PC-3 (cell line): ENCODE measurements at regions not wholly inside any gene's neighbourhood (a gene's known extent, or its start where the extent isn't known, plus 50 kb on each side); places are given as distances from the start of the nearest gene placed in this dataset.

Source experiments
- ATAC-seq: fragments of 200-7000 bp; cut with Tn5 transposase; 2 replicates; pipeline ENCODE4 v1.9.1; 2020; ENCODE audit warnings: mild to moderate bottlenecking, moderate library complexity
- BruUV-seq: library from RNA; stranded (reverse); fragments of 400-500 nt; replicated peaks from 2 replicates; lab custom pipeline; 2021; lab: Mats Ljungman, UMichigan
- CTCF ChIA-PET: fragments of 300-600 bp; sonication (Branson Sonifier 250); formaldehyde crosslinking; loops from one replicate; lab custom pipeline; 2022; ENCODE audit warnings: antibody characterized with exemption; lab: Charles Lee
- POLR2A ChIA-PET: fragments of 300-600 bp; sonication (Branson Sonifier 250); formaldehyde crosslinking; loops from one replicate; lab custom pipeline; 2022; ENCODE audit warnings: antibody characterized with exemption; ENCODE audit not compliant: unreplicated experiment; lab: Charles Lee
- DNase-seq: peaks from one replicate; pipeline ENCODE4 v3.0.0-alpha.2; 2015
- H2AFZ ChIP-seq: fragments of 300-600 bp; sonication (generic); 2 replicates; pipeline ENCODE4 v1.6.0; 2016; ENCODE audit warnings: antibody characterized with exemption, low read length
- H3F3A ChIP-seq: fragments of 300-600 bp; sonication (generic); one replicate; pipeline ENCODE4 v1.6.0; 2017; ENCODE audit warnings: antibody characterized with exemption, low read length, control low read depth, mild to moderate bottlenecking; ENCODE audit not compliant: unreplicated experiment
- H3K27ac ChIP-seq: fragments of 300-600 bp; sonication (generic); 2 replicates; pipeline ENCODE4 v1.5.1; 2016; ENCODE audit warnings: mild to moderate bottlenecking, low read length
- H3K27me3 ChIP-seq: fragments of 300-600 bp; sonication (generic); 2 replicates; pipeline ENCODE4 v1.6.1; 2016; ENCODE audit warnings: low read length, mixed read lengths
- H3K36me3 ChIP-seq: fragments of 300-600 bp; sonication (generic); 2 replicates; pipeline ENCODE4 v1.6.1; 2016; ENCODE audit warnings: low read depth, mixed run types, low read length, mixed read lengths
- H3K4me1 ChIP-seq: fragments of 300-600 bp; sonication (generic); 2 replicates; pipeline ENCODE4 v1.5.1; 2016; ENCODE audit warnings: low read length; ENCODE audit not compliant: insufficient read depth
- H3K4me2 ChIP-seq: fragments of 300-600 bp; sonication (generic); 2 replicates; pipeline ENCODE4 v1.6.0; 2016; ENCODE audit warnings: low read length
- H3K4me3 ChIP-seq: fragments of 300-600 bp; sonication (generic); 2 replicates; pipeline ENCODE4 v1.5.1; 2016; ENCODE audit warnings: mild to moderate bottlenecking, low read length, mixed read lengths
- H3K79me2 ChIP-seq: fragments of 300-600 bp; sonication (generic); 2 replicates; pipeline ENCODE4 v1.6.1; 2017; ENCODE audit warnings: low read length, mixed read lengths
- H3K9ac ChIP-seq: fragments of 300-600 bp; sonication (generic); 2 replicates; pipeline ENCODE4 v1.6.0; 2016; ENCODE audit warnings: mild to moderate bottlenecking, low read length
- H3K9me2 ChIP-seq: fragments of 300-600 bp; sonication (generic); replicated peaks from 2 replicates; pipeline ENCODE4 v1.6.1; 2016; ENCODE audit warnings: mixed run types, low read length, mixed read lengths
- H3K9me3 ChIP-seq: fragments of 300-600 bp; sonication (generic); 2 replicates; pipeline ENCODE4 v1.6.1; 2016; ENCODE audit warnings: low read length, mixed read lengths
- H4K20me1 ChIP-seq: fragments of 300-600 bp; sonication (generic); 2 replicates; pipeline ENCODE4 v1.6.1; 2016; ENCODE audit warnings: low read length, mixed read lengths
- EZH2 ChIP-seq: fragments of 300-600 bp; sonication (generic); IDR thresholded peaks from one replicate; pipeline ENCODE4 v1.6.1; 2017; ENCODE audit warnings: antibody characterized with exemption, mild to moderate bottlenecking, low read length; ENCODE audit not compliant: unreplicated experiment
- EZH2phosphoT487 ChIP-seq: fragments of 300-600 bp; sonication (generic); IDR thresholded peaks from 2 replicates; pipeline ENCODE4 v1.6.1; 2018; ENCODE audit warnings: mild to moderate bottlenecking, antibody characterized with exemption, low read length, borderline replicate concordance
- intact Hi-C: fragments of 100-400 bp; cut with micrococcal nuclease; formaldehyde crosslinking; loops from 2 replicates; pipeline ENCODE4 v1.9.0; 2023
- TF ChIP-seq, protein P1 (sequence below): fragments of 300-600 bp; sonication (generic); conservative IDR thresholded peaks from 2 replicates; pipeline ENCODE4 v1.5.1; 2017; ENCODE audit warnings: antibody characterized with exemption, low read depth, mild to moderate bottlenecking, low read length

DNA sequence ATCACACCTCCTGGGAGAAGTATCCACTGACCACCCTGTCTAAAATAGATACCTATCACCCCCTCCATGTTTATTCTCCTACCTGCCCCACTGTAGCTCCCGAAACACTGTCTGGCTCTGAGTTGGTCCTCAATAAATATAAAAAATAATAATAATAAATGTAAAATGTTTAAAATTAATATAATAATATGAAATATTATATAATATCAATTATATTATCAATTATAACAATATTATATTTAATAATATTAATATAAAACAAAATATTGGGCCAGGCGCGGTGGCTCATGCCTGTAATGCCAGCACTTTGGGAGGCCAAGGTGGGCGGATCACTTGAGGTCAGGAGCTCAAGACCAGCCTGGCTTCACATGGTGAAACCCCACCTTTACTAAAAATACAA, 52.3 kb upstream of the TIAM1 start:
- no peak overlapping the region for H3K4me3 ChIP-seq
- H4K20me1 ChIP-seq = no peaks in the 10 kb centered on the region
- ATAC-seq (no peak), DNase-seq (no peak)
- H3K27ac ChIP-seq = no peak overlapping the region
- TF ChIP-seq EZH2phosphoT487 = no peak
- TF ChIP-seq EZH2 = no peak
- TF ChIP-seq, protein P1, sequence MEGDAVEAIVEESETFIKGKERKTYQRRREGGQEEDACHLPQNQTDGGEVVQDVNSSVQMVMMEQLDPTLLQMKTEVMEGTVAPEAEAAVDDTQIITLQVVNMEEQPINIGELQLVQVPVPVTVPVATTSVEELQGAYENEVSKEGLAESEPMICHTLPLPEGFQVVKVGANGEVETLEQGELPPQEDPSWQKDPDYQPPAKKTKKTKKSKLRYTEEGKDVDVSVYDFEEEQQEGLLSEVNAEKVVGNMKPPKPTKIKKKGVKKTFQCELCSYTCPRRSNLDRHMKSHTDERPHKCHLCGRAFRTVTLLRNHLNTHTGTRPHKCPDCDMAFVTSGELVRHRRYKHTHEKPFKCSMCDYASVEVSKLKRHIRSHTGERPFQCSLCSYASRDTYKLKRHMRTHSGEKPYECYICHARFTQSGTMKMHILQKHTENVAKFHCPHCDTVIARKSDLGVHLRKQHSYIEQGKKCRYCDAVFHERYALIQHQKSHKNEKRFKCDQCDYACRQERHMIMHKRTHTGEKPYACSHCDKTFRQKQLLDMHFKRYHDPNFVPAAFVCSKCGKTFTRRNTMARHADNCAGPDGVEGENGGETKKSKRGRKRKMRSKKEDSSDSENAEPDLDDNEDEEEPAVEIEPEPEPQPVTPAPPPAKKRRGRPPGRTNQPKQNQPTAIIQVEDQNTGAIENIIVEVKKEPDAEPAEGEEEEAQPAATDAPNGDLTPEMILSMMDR = no peak
- H3K79me2 ChIP-seq = no peaks in the 10 kb centered on the region
- no peaks in the 10 kb centered on the region for H3F3A ChIP-seq
- H3K9ac ChIP-seq = no peak overlapping the region
- no peaks in the 10 kb centered on the region for H3K9me2 ChIP-seq
- H3K4me2 ChIP-seq = no peak overlapping the region
- no peak overlapping the region for H2AFZ ChIP-seq
- ChIA-PET CTCF (no interaction called here), POLR2A (no interaction called here)
- no peaks in the 10 kb centered on the region for H3K9me3 ChIP-seq
- H3K4me1 ChIP-seq = no peaks in the 10 kb centered on the region
- intact Hi-C loops = no loop called here
- no peaks in the 10 kb centered on the region for H3K36me3 ChIP-seq
- H3K27me3 ChIP-seq = no peaks in the 10 kb centered on the region
- BruUV-seq = no TSS peak

DNA sequence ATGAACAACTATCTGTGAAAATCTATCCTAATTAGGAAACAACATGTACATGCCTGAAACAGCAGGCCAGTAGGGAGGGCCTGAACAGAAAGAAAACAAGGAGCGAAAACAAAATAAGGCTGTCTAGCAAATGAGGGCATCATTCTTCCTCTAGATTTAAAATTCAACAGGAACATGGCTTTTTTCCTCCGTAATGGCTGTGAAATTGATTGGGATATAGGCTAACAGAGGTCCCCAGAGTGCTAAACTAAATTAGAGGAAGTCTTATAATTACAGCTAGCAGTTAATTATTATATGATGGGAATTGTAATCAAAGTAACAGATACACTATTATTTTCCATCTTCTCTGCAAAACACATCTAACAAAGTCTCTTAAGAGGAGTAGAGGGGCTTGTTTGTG, 51.7 kb upstream of the TIAM1 start:
- no peak for DNase-seq
- ATAC-seq = no peak
- no peaks in the 10 kb centered on the region for H3K4me1 ChIP-seq
- BruUV-seq = no TSS peak
- no peak overlapping the region for H2AFZ ChIP-seq
- no peaks in the 10 kb centered on the region for H4K20me1 ChIP-seq
- H3K27ac ChIP-seq = no peak overlapping the region
- intact Hi-C loops = no loop called here
- no peaks in the 10 kb centered on the region for H3K9me2 ChIP-seq
- TF ChIP-seq EZH2phosphoT487 (no peak), EZH2 (no peak)
- TF ChIP-seq, protein P1 = no peak
- H3K36me3 ChIP-seq = no peaks in the 10 kb centered on the region
- no peaks in the 10 kb centered on the region for H3F3A ChIP-seq
- H3K27me3 ChIP-seq = no peaks in the 10 kb centered on the region
- CTCF ChIA-PET = no interaction called here
- POLR2A ChIA-PET = no interaction called here
- H3K4me3 ChIP-seq = no peak overlapping the region
- H3K9me3 ChIP-seq = no peaks in the 10 kb centered on the region
- no peaks in the 10 kb centered on the region for H3K79me2 ChIP-seq
- H3K9ac ChIP-seq = no peak overlapping the region
- H3K4me2 ChIP-seq = no peak overlapping the region

DNA sequence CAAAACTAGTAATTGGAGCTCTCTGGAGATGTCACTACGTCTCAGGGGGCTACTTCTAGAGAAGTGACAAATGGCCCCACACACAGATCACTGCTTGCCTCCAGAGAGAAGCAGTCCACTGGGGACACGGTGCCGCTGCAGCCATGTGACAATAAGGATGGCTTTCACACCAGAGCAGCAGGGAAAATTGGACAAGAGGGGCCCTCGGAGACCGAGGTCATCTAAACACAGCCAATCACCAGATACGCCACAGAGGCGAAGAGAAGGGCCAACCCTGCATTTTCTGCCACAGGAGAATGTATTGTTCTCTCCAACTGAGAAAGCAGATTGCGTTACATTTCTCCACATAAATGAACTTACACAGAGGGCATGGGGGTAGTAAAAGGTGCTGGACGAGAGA, 51.2 kb upstream of the TIAM1 start:
- H3K27ac ChIP-seq = no peak overlapping the region
- POLR2A ChIA-PET = no interaction called here
- no peaks in the 10 kb centered on the region for H3K27me3 ChIP-seq
- no peak overlapping the region for H3K4me2 ChIP-seq
- H2AFZ ChIP-seq = no peak overlapping the region
- no peaks in the 10 kb centered on the region for H3K9me2 ChIP-seq
- H3K4me3 ChIP-seq = no peak overlapping the region
- no peaks in the 10 kb centered on the region for H3K36me3 ChIP-seq
- no peaks in the 10 kb centered on the region for H3K9me3 ChIP-seq
- CTCF ChIA-PET = no interaction called here
- DNase-seq (no peak), ATAC-seq (no peak)
- H3K9ac ChIP-seq = no peak overlapping the region
- no peaks in the 10 kb centered on the region for H3F3A ChIP-seq
- no peaks in the 10 kb centered on the region for H3K79me2 ChIP-seq
- H4K20me1 ChIP-seq = no peaks in the 10 kb centered on the region
- H3K4me1 ChIP-seq = no peaks in the 10 kb centered on the region
- no TSS peak for BruUV-seq
- no peak for TF ChIP-seq EZH2phosphoT487
- TF ChIP-seq EZH2 = no peak
- TF ChIP-seq, protein P1 = no peak
- intact Hi-C loops = no loop called here
